Stimulated activated CD4-positive, alpha-beta T cell treated with anti-CD3 and anti-CD28 coated beads, Interleukin-4, amount 100 ng/mL, for 1 hour (primary cell): ENCODE measurements at regions not wholly inside any gene's neighbourhood (a gene's known extent, or its start where the extent isn't known, plus 50 kb on each side); places are given as distances from the start of the nearest gene placed in this dataset.
"Not testable (repeated sequence)": the region's sequence is repeated elsewhere in the genome, so short reads cannot be mapped to it uniquely, and the experiment has no call there.

ENCODE experiments used
- DNase-seq: peaks from one replicate; pipeline ENCODE4 v3.0.0-alpha.2; 2020

GRCh38 chr17:51439395-51440229, 179.3 kb downstream of the UTP18 start:
- DNase-seq: no peak

- DNase-seq: no peak
Observed at GRCh38 chr17:51441431-51441830, 181.1 kb downstream of the UTP18 start.

- DNase-seq: no peak
Observed at GRCh38 chr17:51442088-51442865, 181.9 kb downstream of the UTP18 start.

GRCh38 chr17:51443646-51444045, 183.3 kb downstream of the UTP18 start:
- no peak for DNase-seq

- no peak for DNase-seq
Observed at GRCh38 chr17:51445946-51446345, 185.6 kb downstream of the UTP18 start.

GRCh38 chr17:51454456-51454978, 194.2 kb downstream of the UTP18 start:
- DNase-seq: no peak

- DNase-seq: no peak
Observed at GRCh38 chr17:51455211-51455610, 194.9 kb downstream of the UTP18 start.

- no peak for DNase-seq
Observed at GRCh38 chr17:51455931-51456330, 195.6 kb downstream of the UTP18 start.

- DNase-seq: no peak
Observed at GRCh38 chr17:51456942-51457341, 196.6 kb downstream of the UTP18 start.

- DNase-seq: peak; percentile 27
Observed at GRCh38 chr17:51461578-51462004, 201.2 kb downstream of the UTP18 start.

GRCh38 chr17:51463353-51463752, 203.0 kb downstream of the UTP18 start:
- DNase-seq: no peak

GRCh38 chr17:51467336-51467735, 207.0 kb downstream of the UTP18 start:
- no peak for DNase-seq

- no peak for DNase-seq
Observed at GRCh38 chr17:51472670-51473205, 212.4 kb downstream of the UTP18 start.

- no peak for DNase-seq
Observed at GRCh38 chr17:51474764-51475163, 214.4 kb downstream of the UTP18 start.

- no peak for DNase-seq
Observed at GRCh38 chr17:51475730-51476129, 215.4 kb downstream of the UTP18 start.

- no peak for DNase-seq
Observed at GRCh38 chr17:51479303-51479702, 219.0 kb downstream of the UTP18 start.

- no peak for DNase-seq
Observed at GRCh38 chr17:51481370-51481769, 221.0 kb downstream of the UTP18 start.

- DNase-seq: not testable (repeated sequence)
Observed at GRCh38 chr17:51482248-51482647, 221.9 kb downstream of the UTP18 start.

- DNase-seq: no peak
Observed at GRCh38 chr17:51486091-51486490, 225.7 kb downstream of the UTP18 start.

GRCh38 chr17:51486885-51487520, 226.7 kb downstream of the UTP18 start:
- no peak for DNase-seq

GRCh38 chr17:51487947-51488346, 227.6 kb downstream of the UTP18 start:
- peak; percentile 16 for DNase-seq

GRCh38 chr17:51491416-51491815, 231.1 kb downstream of the UTP18 start:
- no peak for DNase-seq

GRCh38 chr17:51493206-51493605, 232.9 kb downstream of the UTP18 start:
- DNase-seq: no peak
